Fibroblast of villous mesenchyme (primary cell): ENCODE measurements at regions not wholly inside any gene's neighbourhood (a gene's known extent, or its start where the extent isn't known, plus 50 kb on each side); places are given as distances from the start of the nearest gene placed in this dataset.

ENCODE experiments used
- DNase-seq: peaks from one replicate; pipeline ENCODE4 v3.0.0-alpha.2; 2010; ENCODE audit warnings: low read depth
- H3K4me3 ChIP-seq: 2 replicates; pipeline ENCODE4 v1.5.1; 2011; ENCODE audit warnings: low read depth, mild to moderate bottlenecking, low read length
- CTCF ChIP-seq: IDR thresholded peaks from 2 replicates; pipeline ENCODE4 v1.5.1; 2012; ENCODE audit warnings: low read depth, mild to moderate bottlenecking, low read length; ENCODE audit not compliant: insufficient read depth

- no peak overlapping the region for H3K4me3 ChIP-seq
- DNase-seq = peak; percentile 12
- TF ChIP-seq CTCF = no peak
These were observed 523.9 kb upstream of the AGTR1 start for GRCh38 chr3:148173851-148174250.

- TF ChIP-seq CTCF = no peak
- H3K4me3 ChIP-seq = no peak overlapping the region
- DNase-seq = peak; percentile 2
These were observed 522.5 kb upstream of the AGTR1 start for GRCh38 chr3:148175214-148175613.

GRCh38 chr3:148178503-148178902, 519.2 kb upstream of the AGTR1 start:
- no peak overlapping the region for H3K4me3 ChIP-seq
- DNase-seq = no peak
- no peak for TF ChIP-seq CTCF

- DNase-seq = no peak
- no peak for TF ChIP-seq CTCF
- H3K4me3 ChIP-seq = no peak overlapping the region
These were observed 512.9 kb upstream of the AGTR1 start for GRCh38 chr3:148184798-148185197.

- no peak overlapping the region for H3K4me3 ChIP-seq
- no peak for TF ChIP-seq CTCF
- DNase-seq = no peak
These were observed 510.8 kb upstream of the AGTR1 start for GRCh38 chr3:148186881-148187280.

GRCh38 chr3:148187296-148187695, 510.4 kb upstream of the AGTR1 start:
- TF ChIP-seq CTCF = no peak
- H3K4me3 ChIP-seq = no peak overlapping the region
- no peak for DNase-seq

GRCh38 chr3:148190441-148190990, 507.2 kb upstream of the AGTR1 start:
- H3K4me3 ChIP-seq = no peak overlapping the region
- no peak for TF ChIP-seq CTCF
- DNase-seq = no peak
